GM23248 (cell line): ENCODE measurements at regions not wholly inside any gene's neighbourhood (a gene's known extent, or its start where the extent isn't known, plus 50 kb on each side); places are given as distances from the start of the nearest gene placed in this dataset.
"Not testable (repeated sequence)": the region's sequence is repeated elsewhere in the genome, so short reads cannot be mapped to it uniquely, and the experiment has no call there.

Experiments
- EZH2 ChIP-seq: fragments of 200-600 bp; sonication (generic); IDR thresholded peaks from 2 replicates; pipeline ENCODE4 v1.6.1; 2018; ENCODE audit warnings: antibody characterized with exemption, mild to moderate bottlenecking; ENCODE audit not compliant: insufficient read depth, poor library complexity, severe bottlenecking
- EZH2phosphoT487 ChIP-seq: fragments of 200-600 bp; sonication (generic); IDR thresholded peaks from 2 replicates; pipeline ENCODE4 v1.6.1; 2018; ENCODE audit warnings: antibody characterized with exemption, moderate library complexity, mild to moderate bottlenecking, low read depth; ENCODE audit not compliant: insufficient read depth

DNA sequence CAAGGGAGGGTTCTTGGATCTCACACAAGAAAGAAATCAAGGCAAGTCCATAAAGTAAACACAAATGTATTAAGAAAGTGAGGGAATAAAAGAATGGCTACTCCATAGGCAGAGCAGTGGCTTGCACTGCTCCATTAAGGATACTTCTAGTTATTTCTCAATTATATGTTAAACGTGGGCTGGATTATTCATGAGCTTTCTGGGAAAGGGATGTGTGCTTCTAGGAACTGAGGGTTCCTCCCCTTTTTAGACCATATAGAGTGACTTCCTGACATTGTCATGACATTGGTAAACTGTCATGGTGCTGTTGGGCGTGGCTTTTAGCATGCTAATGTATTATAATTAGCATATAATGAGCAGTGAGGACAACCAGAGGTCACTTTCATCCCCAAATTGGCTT, 108.4 kb downstream of the SPIN4 start:
- TF ChIP-seq EZH2, EZH2phosphoT487: not testable (repeated sequence)
